ENCODE measurements at regions not wholly inside any gene's neighbourhood (a gene's known extent, or its start where the extent isn't known, plus 50 kb on each side); places are given as distances from the start of the nearest gene placed in this dataset.

GRCh38 chr2:189267925-189268579 lies 88.5 kb upstream of the COL5A2 start:
- H3K36me3 ChIP-seq = no peaks in the 10 kb centered on the region
- TF ChIP-seq CTCF (IDR thresholded peaks at IDR 0.05) = no peak
- TF ChIP-seq POLR2A (IDR thresholded peaks at IDR 0.05) = no peak
- H3K27me3 ChIP-seq = no peaks in the 10 kb centered on the region
- intact Hi-C loops (cut with DNase I; ENCODE audit: low total_unique reads) = no loop called here
- no peak overlapping the region for H3K4me3 ChIP-seq
- peak overlapping the region; percentile 18 to 55 for H3K27ac ChIP-seq
- DNase-seq = no peak
- H3K4me1 ChIP-seq = no peaks in the 10 kb centered on the region
- H3K9me3 ChIP-seq = no peaks in the 10 kb centered on the region

GRCh38 chr2:189268763-189269162 lies 89.2 kb upstream of the COL5A2 start:
- Histone ChIP-seq H3K27me3 (no peaks in the 10 kb centered on the region), H3K9me3 (no peaks in the 10 kb centered on the region), H3K27ac (peak overlapping the region; percentile 18 to 55), H3K4me3 (no peak overlapping the region), H3K36me3 (no peaks in the 10 kb centered on the region), H3K4me1 (no peaks in the 10 kb centered on the region)
- TF ChIP-seq POLR2A (IDR thresholded peaks at IDR 0.05) (no peak), CTCF (IDR thresholded peaks at IDR 0.05) (no peak)
- no peak for DNase-seq
- intact Hi-C loops (cut with DNase I; ENCODE audit: low total_unique reads) = no loop called here

GRCh38 chr2:189273734-189274133 lies 94.2 kb upstream of the COL5A2 start:
- no peaks in the 10 kb centered on the region for H3K9me3 ChIP-seq
- no peak overlapping the region for H3K4me3 ChIP-seq
- no peak overlapping the region for H3K27ac ChIP-seq
- no peaks in the 10 kb centered on the region for H3K27me3 ChIP-seq
- TF ChIP-seq CTCF (IDR thresholded peaks at IDR 0.05) (no peak), POLR2A (IDR thresholded peaks at IDR 0.05) (no peak)
- no peak for DNase-seq
- H3K4me1 ChIP-seq = no peaks in the 10 kb centered on the region
- no peaks in the 10 kb centered on the region for H3K36me3 ChIP-seq
- intact Hi-C loops (cut with DNase I; ENCODE audit: low total_unique reads) = no loop called here

GRCh38 chr2:189274361-189274760 lies 94.8 kb upstream of the COL5A2 start:
- no peaks in the 10 kb centered on the region for H3K27me3 ChIP-seq
- intact Hi-C loops (cut with DNase I; ENCODE audit: low total_unique reads) = no loop called here

GRCh38 chr2:189276277-189276676 lies 96.7 kb upstream of the COL5A2 start:
- H3K4me3 ChIP-seq = no peak overlapping the region
- TF ChIP-seq CTCF (IDR thresholded peaks at IDR 0.05) (no peak), POLR2A (IDR thresholded peaks at IDR 0.05) (no peak)
- H3K27me3 ChIP-seq = no peaks in the 10 kb centered on the region
- H3K9me3 ChIP-seq = no peaks in the 10 kb centered on the region
- intact Hi-C loops (cut with DNase I; ENCODE audit: low total_unique reads) = no loop called here
- DNase-seq = no peak
- H3K27ac ChIP-seq = no peak overlapping the region
- no peaks in the 10 kb centered on the region for H3K36me3 ChIP-seq
- no peaks in the 10 kb centered on the region for H3K4me1 ChIP-seq

More at GRCh38 chr2:189274361-189274760, 94.8 kb upstream of the COL5A2 start:
- no peak overlapping the region for H3K4me3 ChIP-seq
- TF ChIP-seq POLR2A (IDR thresholded peaks at IDR 0.05) (no peak), CTCF (IDR thresholded peaks at IDR 0.05) (no peak)
- no peak for DNase-seq
- no peaks in the 10 kb centered on the region for H3K4me1 ChIP-seq
- no peak overlapping the region for H3K27ac ChIP-seq
- no peaks in the 10 kb centered on the region for H3K9me3 ChIP-seq
- no peaks in the 10 kb centered on the region for H3K36me3 ChIP-seq
